CD4-positive, alpha-beta T cell (primary cell): ENCODE measurements at regions not wholly inside any gene's neighbourhood (a gene's known extent, or its start where the extent isn't known, plus 50 kb on each side); places are given as distances from the start of the nearest gene placed in this dataset.

ENCODE experiments used
- ATAC-seq: fragments of 200-7000 bp; cut with Tn5 transposase; one replicate; pipeline ENCODE4 v1.10.0; 2022; ENCODE audit warnings: mild to moderate bottlenecking; ENCODE audit not compliant: poor library complexity
- CTCF ChIA-PET: fragments of 350-600 bp; sonication (Branson Sonifier 250); formaldehyde crosslinking; loops from one replicate; lab custom pipeline; 2021; ENCODE audit warnings: antibody characterized with exemption, inconsistent platforms; lab: Charles Lee
- POLR2A ChIA-PET: fragments of 350-600 bp; sonication (Branson Sonifier 250); formaldehyde crosslinking; loops from one replicate; lab custom pipeline; 2021; ENCODE audit warnings: antibody characterized with exemption, inconsistent platforms; lab: Charles Lee
- DNase-seq, 14 experiments: peaks; one replicate each; pipeline ENCODE4 v3.0.0-alpha.2; 2013 to 2020; ENCODE audit warnings: mixed read lengths in 2 of 14
- H3K27ac ChIP-seq, 2 donors: one replicate each; pipeline versions ENCODE4 v1.5.1 to v1.7.0; 2013; ENCODE audit warnings: low read length in 2 of 2, low read depth in 1 of 2, mild to moderate bottlenecking in 1 of 2
- H3K27me3 ChIP-seq, 2 experiments: 1 replicate in 1 of 2; 2 replicates in 1 of 2; pipeline versions ENCODE4 v1.6.1 to v1.7.0; 2013; ENCODE audit warnings: low read length in 2 of 2, control low read depth in 1 of 2, mild to moderate bottlenecking in 1 of 2, moderate library complexity in 1 of 2; ENCODE audit not compliant: insufficient read depth in 2 of 2, control insufficient read depth in 1 of 2
- H3K36me3 ChIP-seq: one replicate; pipeline ENCODE4 v1.6.1; 2013; ENCODE audit warnings: low read length, control low read depth; ENCODE audit not compliant: insufficient read depth
- H3K4me1 ChIP-seq: one replicate; pipeline ENCODE4 v1.6.1; 2013; ENCODE audit warnings: low read length, control low read depth; ENCODE audit not compliant: insufficient read depth
- H3K4me3 ChIP-seq: one replicate; pipeline ENCODE4 v1.5.1; 2013; ENCODE audit warnings: mild to moderate bottlenecking, low read length, moderate library complexity
- H3K9me3 ChIP-seq, 2 experiments: 1 replicate in 1 of 2; 2 replicates in 1 of 2; pipeline versions ENCODE4 v1.6.1 to v1.7.0; 2013; ENCODE audit warnings: low read length in 2 of 2, mild to moderate bottlenecking in 2 of 2, control low read depth in 1 of 2, moderate library complexity in 1 of 2; ENCODE audit not compliant: control insufficient read depth in 1 of 2, insufficient read depth in 1 of 2
- H3K27ac Mint-ChIP-seq: one replicate; pipeline ENCODE4 v1.8.0; 2020; ENCODE audit warnings: mixed read lengths
- H3K27me3 Mint-ChIP-seq: one replicate; pipeline ENCODE4 v1.8.0; 2021; ENCODE audit warnings: mixed read lengths
- H3K36me3 Mint-ChIP-seq: one replicate; pipeline ENCODE4 v1.8.0; 2021; ENCODE audit warnings: low read depth, mixed read lengths
- H3K4me1 Mint-ChIP-seq: one replicate; pipeline ENCODE4 v1.8.0; 2021; ENCODE audit warnings: low read depth, mixed read lengths
- H3K4me3 Mint-ChIP-seq: one replicate; pipeline ENCODE4 v1.8.0; 2020; ENCODE audit warnings: mild to moderate bottlenecking, mixed read lengths
- H3K9me3 Mint-ChIP-seq: one replicate; pipeline ENCODE4 v1.8.0; 2020; ENCODE audit warnings: mixed read lengths
- CTCF ChIP-seq: fragments of 200-600 bp; IDR thresholded peaks from one replicate; pipeline ENCODE4 v1.8.0; 2022; ENCODE audit warnings: antibody characterized with exemption, mild to moderate bottlenecking
- intact Hi-C, 2 experiments: fragments of 100-400 bp; cut with DNase I in 1 of 2; cut with micrococcal nuclease in 1 of 2; formaldehyde crosslinking; loops; one replicate each; pipeline versions ENCODE4 v1.15.1 to v1.9.0; 2023 to 2025; cut with DNase I, micrococcal nuclease

DNA sequence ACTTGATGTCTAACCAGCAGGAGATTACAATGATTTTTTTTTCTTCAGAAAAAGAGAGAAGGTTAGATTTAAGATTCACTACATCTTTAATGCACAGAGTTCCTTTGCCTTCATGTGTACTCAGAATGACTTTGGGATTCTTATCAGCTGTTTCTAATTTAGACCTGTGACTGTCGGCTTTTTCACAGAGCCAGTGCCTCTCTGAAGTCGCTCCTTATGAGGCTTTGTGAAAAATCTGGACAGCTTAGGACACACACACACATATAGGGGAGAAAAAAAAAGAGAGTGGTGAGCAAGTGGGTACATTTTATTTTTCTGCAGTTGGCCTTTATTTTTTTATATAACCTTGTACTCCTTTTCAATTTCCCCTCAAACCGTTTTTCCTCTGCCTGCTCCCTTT is 893.1 kb upstream of the CELF4 start:
- POLR2A ChIA-PET = no interaction called here
- Mint-ChIP-seq H3K9me3 (peaks cover 2% of the 10 kb centered on the region), H3K4me1 (no peaks in the 10 kb centered on the region), H3K4me3 (no peak overlapping the region), H3K36me3 (no peaks in the 10 kb centered on the region), H3K27me3 (no peaks in the 10 kb centered on the region), H3K27ac (no peak overlapping the region)
- no peak for TF ChIP-seq CTCF
- CTCF ChIA-PET = no interaction called here
- DNase-seq (no peak), ATAC-seq (no peak)
- H3K4me1 ChIP-seq = no peaks in the 10 kb centered on the region
- H3K27ac ChIP-seq = no peak overlapping the region
- H3K36me3 ChIP-seq = no peaks in the 10 kb centered on the region
- H3K4me3 ChIP-seq = no peak overlapping the region
- intact Hi-C loops = no loop called here
- peaks cover 0 to 5% of the 10 kb centered on the region in 2 experiments for H3K9me3 ChIP-seq
- H3K27me3 ChIP-seq = no peaks in the 10 kb centered on the region

- Mint-ChIP-seq H3K27me3 (no peaks in the 10 kb centered on the region), H3K27ac (no peak overlapping the region), H3K9me3 (peaks cover 2% of the 10 kb centered on the region), H3K4me3 (no peak overlapping the region), H3K36me3 (no peaks in the 10 kb centered on the region), H3K4me1 (no peaks in the 10 kb centered on the region)
- Histone ChIP-seq H3K36me3 (no peaks in the 10 kb centered on the region), H3K27ac (no peak overlapping the region), H3K4me3 (no peak overlapping the region), H3K9me3 (peaks cover 0 to 8% of the 10 kb centered on the region in 2 experiments), H3K27me3 (no peaks in the 10 kb centered on the region), H3K4me1 (no peaks in the 10 kb centered on the region)
- ATAC-seq (no peak), DNase-seq (no peak)
- TF ChIP-seq CTCF = no peak
- ChIA-PET POLR2A (no interaction called here), CTCF (no interaction called here)
- intact Hi-C loops = no loop called here
These were observed 890.7 kb upstream of the CELF4 start for GRCh38 chr18:38456253-38456652.

- ATAC-seq = no peak
- Mint-ChIP-seq H3K27ac (no peak overlapping the region), H3K4me3 (no peak overlapping the region), H3K9me3 (peaks cover 2% of the 10 kb centered on the region), H3K4me1 (no peaks in the 10 kb centered on the region), H3K36me3 (no peaks in the 10 kb centered on the region), H3K27me3 (no peaks in the 10 kb centered on the region)
- Histone ChIP-seq H3K36me3 (no peaks in the 10 kb centered on the region), H3K4me1 (no peaks in the 10 kb centered on the region), H3K27ac (no peak overlapping the region), H3K4me3 (no peak overlapping the region), H3K9me3 (peaks cover 0 to 8% of the 10 kb centered on the region in 2 experiments), H3K27me3 (no peaks in the 10 kb centered on the region)
- no peak for TF ChIP-seq CTCF
- intact Hi-C loops = no loop called here
- CTCF ChIA-PET = no interaction called here
- DNase-seq = no peak
- POLR2A ChIA-PET = no interaction called here
These were observed 889.3 kb upstream of the CELF4 start for GRCh38 chr18:38454764-38455469.
